MCF 10A (cell line): ENCODE measurements at regions not wholly inside any gene's neighbourhood (a gene's known extent, or its start where the extent isn't known, plus 50 kb on each side); places are given as distances from the start of the nearest gene placed in this dataset.

ENCODE experiments used
- BruUV-seq: library from RNA; stranded (reverse); fragments of 400-500 nt; replicated peaks from 2 replicates; lab custom pipeline; 2021; lab: Mats Ljungman, UMichigan
- CTCF ChIA-PET: fragments of 300-600 bp; sonication (Branson Sonifier 250); formaldehyde crosslinking; extraction: SDS; loops from one replicate; lab custom pipeline; 2021; ENCODE audit warnings: antibody characterized with exemption, inconsistent platforms; lab: Yijun Ruan, JAX
- POLR2A ChIA-PET: fragments of 300-600, 350-650 bp; sonication (Branson Sonifier 250); formaldehyde crosslinking; extraction: SDS; loops from one replicate; lab custom pipeline; 2020; ENCODE audit warnings: antibody characterized with exemption, inconsistent platforms; lab: Yijun Ruan, JAX
- DNase-seq: peaks from one replicate; pipeline ENCODE4 v3.0.0-alpha.2; 2018; ENCODE audit not compliant: unreplicated experiment
- H3K27ac Mint-ChIP-seq: one replicate; pipeline ENCODE4 v1.8.0; 2022; ENCODE audit warnings: mild to moderate bottlenecking, low read depth, mixed read lengths; ENCODE audit not compliant: unreplicated experiment
- H3K27me3 Mint-ChIP-seq: one replicate; pipeline ENCODE4 v1.8.0; 2022; ENCODE audit warnings: mixed read lengths; ENCODE audit not compliant: insufficient read depth, unreplicated experiment
- H3K36me3 Mint-ChIP-seq: one replicate; pipeline ENCODE4 v1.8.0; 2022; ENCODE audit warnings: mild to moderate bottlenecking, moderate library complexity, mixed read lengths; ENCODE audit not compliant: insufficient read depth, unreplicated experiment
- H3K4me1 Mint-ChIP-seq: one replicate; pipeline ENCODE4 v1.8.0; 2022; ENCODE audit warnings: mixed read lengths; ENCODE audit not compliant: insufficient read depth, unreplicated experiment
- H3K4me3 Mint-ChIP-seq: one replicate; pipeline ENCODE4 v1.8.0; 2022; ENCODE audit warnings: mild to moderate bottlenecking, moderate library complexity, mixed read lengths; ENCODE audit not compliant: unreplicated experiment
- H3K9me3 Mint-ChIP-seq: one replicate; pipeline ENCODE4 v1.8.0; 2022; ENCODE audit warnings: mixed read lengths; ENCODE audit not compliant: unreplicated experiment
- CTCF ChIP-seq: fragments of 200-600 bp; IDR thresholded peaks from one replicate; pipeline ENCODE4 v1.8.0; 2022; ENCODE audit warnings: antibody characterized with exemption, mild to moderate bottlenecking; ENCODE audit not compliant: unreplicated experiment
- intact Hi-C: fragments of 100-400 bp; cut with micrococcal nuclease; formaldehyde crosslinking; loops from 2 replicates; pipeline ENCODE4 v1.14.1; 2022

DNA sequence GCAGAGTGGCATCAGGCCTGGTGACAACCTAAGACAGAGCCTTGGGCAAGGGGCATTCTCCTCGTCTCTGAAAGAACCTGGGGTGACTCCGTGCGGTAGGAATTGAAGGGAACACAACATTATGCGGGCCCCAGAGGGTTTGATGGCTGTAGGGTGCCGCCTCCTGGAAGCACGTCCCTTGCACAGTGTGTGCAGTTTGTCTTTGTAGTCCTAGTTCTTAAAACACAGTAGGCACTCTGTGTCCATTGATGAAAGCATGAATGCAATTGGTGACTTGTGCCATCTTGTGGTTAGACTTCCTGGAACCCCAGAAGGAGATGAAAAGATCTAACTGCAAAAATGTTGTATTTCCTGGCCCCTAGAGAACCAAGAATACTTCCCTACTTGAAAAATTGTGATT, 279.8 kb downstream of the UTP18 start:
- H3K9me3 Mint-ChIP-seq, result no peaks in the 10 kb centered on the region
- POLR2A ChIA-PET, result no interaction called here
- H3K27ac Mint-ChIP-seq, result no peak overlapping the region
- H3K4me1 Mint-ChIP-seq, result no peaks in the 10 kb centered on the region
- no TSS peak for BruUV-seq
- H3K27me3 Mint-ChIP-seq, result no peaks in the 10 kb centered on the region
- no peak for TF ChIP-seq CTCF
- CTCF ChIA-PET, result no interaction called here
- no peak overlapping the region for H3K4me3 Mint-ChIP-seq
- DNase-seq, result no peak
- intact Hi-C loops, result no loop called here
- H3K36me3 Mint-ChIP-seq, result no peaks in the 10 kb centered on the region

- DNase-seq, result no peak
- Mint-ChIP-seq H3K27me3 (no peaks in the 10 kb centered on the region), H3K9me3 (no peaks in the 10 kb centered on the region), H3K4me3 (no peak overlapping the region), H3K36me3 (no peaks in the 10 kb centered on the region), H3K27ac (no peak overlapping the region), H3K4me1 (no peaks in the 10 kb centered on the region)
- ChIA-PET POLR2A (no interaction called here), CTCF (interaction anchor here (0.6 to 1.1 kb wide), 2 partner anchors 16 to 169 kb away, joined by 3 to 4 read pairs; no protein-coding TSS in a partner anchor)
- BruUV-seq, result no TSS peak
- intact Hi-C loops, result no loop called here
- TF ChIP-seq CTCF, result no peak
These were observed 280.9 kb downstream of the UTP18 start for GRCh38 chr17:51541215-51541614.

DNA sequence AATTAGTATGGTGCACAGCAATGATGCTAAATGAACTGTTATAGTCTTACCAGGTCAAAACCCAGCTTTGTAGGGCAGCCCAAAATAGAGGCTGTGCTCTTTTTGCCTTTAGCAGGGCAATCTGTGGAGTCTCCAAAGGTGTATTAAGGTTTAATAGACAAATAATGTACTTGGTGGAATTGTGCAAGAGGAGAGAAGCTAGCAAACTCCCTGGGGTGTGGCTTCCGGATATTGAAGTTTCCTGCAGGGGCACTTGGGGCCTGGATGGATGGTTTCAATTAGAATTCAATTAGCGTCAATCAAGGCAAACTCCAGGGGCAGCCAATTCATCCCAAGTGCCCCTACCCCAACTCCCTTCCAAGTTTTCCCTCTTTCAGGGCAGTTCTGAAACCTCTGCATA, 285.8 kb downstream of the UTP18 start:
- no peaks in the 10 kb centered on the region for H3K9me3 Mint-ChIP-seq
- ChIA-PET POLR2A (no interaction called here), CTCF (interaction anchor here (0.9 kb wide), 1 partner anchor 10 kb away, joined by 4 read pairs; no protein-coding TSS in a partner anchor)
- TF ChIP-seq CTCF, result no peak
- no peak for DNase-seq
- intact Hi-C loops, result no loop called here
- BruUV-seq, result no TSS peak
- H3K36me3 Mint-ChIP-seq, result no peaks in the 10 kb centered on the region
- no peak overlapping the region for H3K4me3 Mint-ChIP-seq
- H3K4me1 Mint-ChIP-seq, result no peaks in the 10 kb centered on the region
- no peak overlapping the region for H3K27ac Mint-ChIP-seq
- H3K27me3 Mint-ChIP-seq, result peaks cover 3% of the 10 kb centered on the region

GRCh38 chr17:51548125-51548524, 287.8 kb downstream of the UTP18 start:
- TF ChIP-seq CTCF, result no peak
- peaks cover 11% of the 10 kb centered on the region for H3K27me3 Mint-ChIP-seq
- no peaks in the 10 kb centered on the region for H3K4me1 Mint-ChIP-seq
- H3K4me3 Mint-ChIP-seq, result no peak overlapping the region
- ChIA-PET CTCF (interaction anchor here (0.6 to 4.1 kb wide), 5 partner anchors 10 to 87 kb away, joined by 3 to 21 read pairs (median 4); no protein-coding TSS in a partner anchor), POLR2A (no interaction called here)
- no TSS peak for BruUV-seq
- no peaks in the 10 kb centered on the region for H3K36me3 Mint-ChIP-seq
- H3K27ac Mint-ChIP-seq, result no peak overlapping the region
- no peaks in the 10 kb centered on the region for H3K9me3 Mint-ChIP-seq
- intact Hi-C loops, result no loop called here
- no peak for DNase-seq
